LNCaP clone FGC (cell line): ENCODE measurements at regions not wholly inside any gene's neighbourhood (a gene's known extent, or its start where the extent isn't known, plus 50 kb on each side); places are given as distances from the start of the nearest gene placed in this dataset.

Experiments used
- DNase-seq: peaks from one replicate; pipeline ENCODE4 v3.0.0-alpha.2; 2011; ENCODE audit warnings: low read depth
- H3K4me3 ChIP-seq: 2 replicates; pipeline ENCODE4 v1.5.1; 2011; ENCODE audit warnings: mild to moderate bottlenecking, low read depth, low read length, control low read depth
- TF ChIP-seq, protein P1 (sequence below): IDR thresholded peaks from 2 replicates; pipeline ENCODE4 v1.5.1; 2012; ENCODE audit warnings: mild to moderate bottlenecking; ENCODE audit not compliant: control insufficient read depth, insufficient read depth; ENCODE audit errors: extremely low read depth

- no peak overlapping the region for H3K4me3 ChIP-seq
- DNase-seq = no peak
- TF ChIP-seq, protein P1, sequence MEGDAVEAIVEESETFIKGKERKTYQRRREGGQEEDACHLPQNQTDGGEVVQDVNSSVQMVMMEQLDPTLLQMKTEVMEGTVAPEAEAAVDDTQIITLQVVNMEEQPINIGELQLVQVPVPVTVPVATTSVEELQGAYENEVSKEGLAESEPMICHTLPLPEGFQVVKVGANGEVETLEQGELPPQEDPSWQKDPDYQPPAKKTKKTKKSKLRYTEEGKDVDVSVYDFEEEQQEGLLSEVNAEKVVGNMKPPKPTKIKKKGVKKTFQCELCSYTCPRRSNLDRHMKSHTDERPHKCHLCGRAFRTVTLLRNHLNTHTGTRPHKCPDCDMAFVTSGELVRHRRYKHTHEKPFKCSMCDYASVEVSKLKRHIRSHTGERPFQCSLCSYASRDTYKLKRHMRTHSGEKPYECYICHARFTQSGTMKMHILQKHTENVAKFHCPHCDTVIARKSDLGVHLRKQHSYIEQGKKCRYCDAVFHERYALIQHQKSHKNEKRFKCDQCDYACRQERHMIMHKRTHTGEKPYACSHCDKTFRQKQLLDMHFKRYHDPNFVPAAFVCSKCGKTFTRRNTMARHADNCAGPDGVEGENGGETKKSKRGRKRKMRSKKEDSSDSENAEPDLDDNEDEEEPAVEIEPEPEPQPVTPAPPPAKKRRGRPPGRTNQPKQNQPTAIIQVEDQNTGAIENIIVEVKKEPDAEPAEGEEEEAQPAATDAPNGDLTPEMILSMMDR = no peak
These were observed 296.5 kb upstream of the SLC35B3 start for GRCh38 chr6:8731874-8732273.

- no peak overlapping the region for H3K4me3 ChIP-seq
- no peak for DNase-seq
- TF ChIP-seq, protein P1 = no peak
These were observed 275.5 kb upstream of the SLC35B3 start for GRCh38 chr6:8710668-8711431.

- peak; percentile 73 for DNase-seq
- H3K4me3 ChIP-seq = peak overlapping the region; percentile 26
- TF ChIP-seq, protein P1 = peak; percentile 61
These were observed 272.8 kb upstream of the SLC35B3 start for GRCh38 chr6:8707956-8708772.

DNA sequence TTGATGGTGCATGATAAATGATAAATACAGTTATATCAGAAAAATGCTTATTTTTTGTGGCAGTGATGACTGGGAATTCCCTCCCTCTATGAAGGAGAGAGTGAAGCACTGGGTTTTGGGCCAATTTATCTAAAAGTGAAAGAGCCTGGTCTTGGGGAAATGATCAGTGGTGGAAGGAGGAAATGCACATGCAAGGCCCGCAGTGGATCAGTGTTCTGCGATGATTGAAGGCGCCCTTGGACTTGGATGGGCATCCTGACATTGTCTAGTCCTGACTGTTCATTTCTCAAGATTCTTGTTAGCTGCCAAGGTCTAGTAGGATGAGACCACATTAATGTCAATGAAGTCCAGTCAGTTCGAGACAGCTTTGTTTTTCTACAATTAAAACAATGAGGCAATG is 272.0 kb upstream of the SLC35B3 start:
- H3K4me3 ChIP-seq = no peak overlapping the region
- DNase-seq = no peak
- TF ChIP-seq, protein P1 = no peak

DNA sequence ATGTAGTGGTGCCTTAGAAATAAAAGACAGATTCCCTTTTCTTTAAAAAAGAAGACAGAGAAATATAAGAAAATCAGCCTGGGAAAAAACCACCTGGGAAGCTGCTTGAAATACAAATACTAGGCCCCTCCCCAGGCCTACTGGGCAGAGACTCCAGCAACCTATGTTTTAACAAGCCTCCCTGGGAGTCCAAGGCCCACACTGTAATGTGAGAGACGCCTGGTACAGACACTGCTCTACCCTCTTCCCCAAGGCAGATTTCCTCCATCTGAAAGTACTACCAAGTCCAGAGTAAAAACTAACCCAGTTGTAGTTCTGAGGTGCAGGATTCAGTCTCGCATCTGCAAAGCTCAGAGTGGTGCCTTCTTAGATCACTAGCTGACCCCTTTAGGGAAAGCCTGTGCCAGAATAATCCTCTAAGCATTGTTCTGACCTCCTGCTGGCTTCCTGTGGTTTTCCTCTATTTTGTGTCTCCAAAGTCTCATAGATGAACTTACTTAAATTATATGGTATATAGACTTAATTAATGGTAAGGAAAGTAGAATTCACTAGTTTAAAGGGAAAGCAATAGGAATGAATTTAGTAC is 270.2 kb upstream of the SLC35B3 start:
- TF ChIP-seq, protein P1 = no peak
- H3K4me3 ChIP-seq = no peak overlapping the region
- no peak for DNase-seq

DNA sequence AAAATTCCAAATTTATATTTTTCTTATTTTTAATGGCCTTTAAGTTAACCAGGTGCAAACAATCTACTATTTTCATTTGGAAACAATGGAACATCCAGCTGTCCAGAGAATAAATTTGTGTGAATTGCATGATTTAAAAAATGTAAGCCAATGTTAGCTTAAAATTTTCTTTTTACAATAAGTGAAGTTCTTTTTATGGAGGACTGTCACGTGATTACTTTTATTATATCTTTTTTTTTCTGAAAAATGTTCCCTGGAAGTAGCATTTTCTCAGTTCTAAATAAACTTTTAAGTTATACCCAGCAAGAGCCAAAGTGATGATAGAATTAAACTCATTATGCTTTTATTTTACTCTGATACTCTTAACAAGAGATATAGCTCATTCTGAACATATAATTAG is 267.7 kb upstream of the SLC35B3 start:
- TF ChIP-seq, protein P1 = no peak
- DNase-seq = no peak
- H3K4me3 ChIP-seq = no peak overlapping the region
